Osteoblast (primary cell): ENCODE measurements at regions not wholly inside any gene's neighbourhood (a gene's known extent, or its start where the extent isn't known, plus 50 kb on each side); places are given as distances from the start of the nearest gene placed in this dataset.

Source experiments
- DNase-seq: peaks from one replicate; pipeline ENCODE4 v3.0.0; 2011; ENCODE audit warnings: low spot score, mixed read lengths; ENCODE audit not compliant: insufficient read length; ENCODE audit errors: missing footprints
- H2AFZ ChIP-seq: 2 replicates; pipeline ENCODE4 v1.6.0; 2011; ENCODE audit warnings: mild to moderate bottlenecking, low read length
- H3K27ac ChIP-seq: 2 replicates; pipeline ENCODE4 v1.5.1; 2011; ENCODE audit warnings: mild to moderate bottlenecking, low read depth, low read length, moderate library complexity
- H3K27me3 ChIP-seq: 2 replicates; pipeline ENCODE4 v1.6.0; 2012; ENCODE audit warnings: mild to moderate bottlenecking, control low read depth, inconsistent platforms, low read length, moderate library complexity; ENCODE audit not compliant: insufficient read depth
- H3K36me3 ChIP-seq: 2 replicates; pipeline ENCODE4 v1.5.1; 2011; ENCODE audit warnings: mild to moderate bottlenecking, low read length, control low read depth, moderate library complexity; ENCODE audit not compliant: insufficient read depth
- H3K4me1 ChIP-seq: 2 replicates; pipeline ENCODE4 v1.5.1; 2011; ENCODE audit warnings: mild to moderate bottlenecking, low read length, control low read depth, moderate library complexity; ENCODE audit not compliant: insufficient read depth
- H3K4me2 ChIP-seq: 2 replicates; pipeline ENCODE4 v1.6.0; 2011; ENCODE audit warnings: mild to moderate bottlenecking, low read length; ENCODE audit not compliant: insufficient read depth
- H3K4me3 ChIP-seq: fragments of 200-600 bp; sonication (generic); 3 replicates; pipeline ENCODE4 v1.5.1; 2012; ENCODE audit warnings: mild to moderate bottlenecking, low read length, inconsistent platforms; ENCODE audit not compliant: insufficient read depth
- H3K79me2 ChIP-seq: 2 replicates; pipeline ENCODE4 v1.6.0; 2012; ENCODE audit warnings: mild to moderate bottlenecking, low read length, control low read depth, inconsistent platforms; ENCODE audit not compliant: insufficient read depth
- H3K9me3 ChIP-seq: 2 replicates; pipeline ENCODE4 v1.5.1; 2011; ENCODE audit warnings: low read depth, low read length, control low read depth
- H4K20me1 ChIP-seq: 2 replicates; pipeline ENCODE4 v1.6.0; 2012; ENCODE audit warnings: mild to moderate bottlenecking, low read length, control low read depth; ENCODE audit not compliant: insufficient read depth
- CTCF ChIP-seq: IDR thresholded peaks from 2 replicates; pipeline ENCODE4 v1.5.1; 2011; ENCODE audit warnings: mild to moderate bottlenecking, low read depth, low read length, moderate library complexity; ENCODE audit errors: extremely low read depth

GRCh38 chr3:15926871-15927270, 129.1 kb upstream of the ANKRD28 start:
- H3K79me2 ChIP-seq: no peaks in the 10 kb centered on the region
- no peaks in the 10 kb centered on the region for H3K36me3 ChIP-seq
- H4K20me1 ChIP-seq: no peaks in the 10 kb centered on the region
- H3K4me3 ChIP-seq: no peak overlapping the region
- no peak for TF ChIP-seq CTCF
- H3K4me1 ChIP-seq: no peaks in the 10 kb centered on the region
- no peak overlapping the region for H3K4me2 ChIP-seq
- no peaks in the 10 kb centered on the region for H3K9me3 ChIP-seq
- H3K27me3 ChIP-seq: no peaks in the 10 kb centered on the region
- no peak for DNase-seq
- no peak overlapping the region for H3K27ac ChIP-seq
- H2AFZ ChIP-seq: no peak overlapping the region

GRCh38 chr3:15927969-15928368, 130.2 kb upstream of the ANKRD28 start:
- no peaks in the 10 kb centered on the region for H3K36me3 ChIP-seq
- no peaks in the 10 kb centered on the region for H3K27me3 ChIP-seq
- no peak overlapping the region for H3K27ac ChIP-seq
- no peak overlapping the region for H3K4me2 ChIP-seq
- no peaks in the 10 kb centered on the region for H4K20me1 ChIP-seq
- no peak for DNase-seq
- no peak overlapping the region for H2AFZ ChIP-seq
- peaks cover 2% of the 10 kb centered on the region for H3K4me1 ChIP-seq
- TF ChIP-seq CTCF: no peak
- H3K9me3 ChIP-seq: no peaks in the 10 kb centered on the region
- H3K4me3 ChIP-seq: no peak overlapping the region
- H3K79me2 ChIP-seq: no peaks in the 10 kb centered on the region

- Histone ChIP-seq H3K36me3 (no peaks in the 10 kb centered on the region), H3K79me2 (no peaks in the 10 kb centered on the region), H3K27ac (no peak overlapping the region), H3K4me1 (peaks cover 19% of the 10 kb centered on the region), H4K20me1 (no peaks in the 10 kb centered on the region), H3K4me3 (no peak overlapping the region), H3K4me2 (no peak overlapping the region), H3K27me3 (no peaks in the 10 kb centered on the region), H3K9me3 (no peaks in the 10 kb centered on the region), H2AFZ (no peak overlapping the region)
- DNase-seq: no peak
- TF ChIP-seq CTCF: no peak
These were observed 132.3 kb upstream of the ANKRD28 start for GRCh38 chr3:15929944-15930571.

- H3K27me3 ChIP-seq: no peaks in the 10 kb centered on the region
- H3K27ac ChIP-seq: no peak overlapping the region
- H4K20me1 ChIP-seq: no peaks in the 10 kb centered on the region
- H3K4me2 ChIP-seq: no peak overlapping the region
- no peak for TF ChIP-seq CTCF
- H3K79me2 ChIP-seq: no peaks in the 10 kb centered on the region
- no peaks in the 10 kb centered on the region for H3K36me3 ChIP-seq
- DNase-seq: no peak
- H3K4me3 ChIP-seq: no peak overlapping the region
- no peaks in the 10 kb centered on the region for H3K9me3 ChIP-seq
- H2AFZ ChIP-seq: peak overlapping the region; percentile 47
- H3K4me1 ChIP-seq: peaks cover 28% of the 10 kb centered on the region
These were observed 134.8 kb upstream of the ANKRD28 start for GRCh38 chr3:15932348-15933300.
